ENCODE measurements at regions not wholly inside any gene's neighbourhood (a gene's known extent, or its start where the extent isn't known, plus 50 kb on each side); places are given as distances from the start of the nearest gene placed in this dataset.

GRCh38 chr18:8972116-8972515 is 130.4 kb upstream of the NDUFV2 start:
- TF ChIP-seq POLR2A (IDR thresholded peaks at IDR 0.05; ENCODE audit: low read depth) (no peak), CTCF (IDR thresholded peaks at IDR 0.05) (no peak)
